T-helper 1 cell treated with Interleukin-12 subunit alpha and Interleukin-12 subunit beta and Interleukin-4 antibody, amounts not matched to agents 30 ng/mL and 1 ng/mL, for 36 hours (primary cell): ENCODE measurements at regions not wholly inside any gene's neighbourhood (a gene's known extent, or its start where the extent isn't known, plus 50 kb on each side); places are given as distances from the start of the nearest gene placed in this dataset.

Experiments used
- intact Hi-C: fragments of 100-400 bp; cut with micrococcal nuclease; formaldehyde crosslinking; loops from one replicate; pipeline ENCODE4 v1.15.1; 2024

GRCh38 chr1:57678138-57678537 is 254.3 kb upstream of the DAB1 start:
- intact Hi-C loops: no loop called here

DNA sequence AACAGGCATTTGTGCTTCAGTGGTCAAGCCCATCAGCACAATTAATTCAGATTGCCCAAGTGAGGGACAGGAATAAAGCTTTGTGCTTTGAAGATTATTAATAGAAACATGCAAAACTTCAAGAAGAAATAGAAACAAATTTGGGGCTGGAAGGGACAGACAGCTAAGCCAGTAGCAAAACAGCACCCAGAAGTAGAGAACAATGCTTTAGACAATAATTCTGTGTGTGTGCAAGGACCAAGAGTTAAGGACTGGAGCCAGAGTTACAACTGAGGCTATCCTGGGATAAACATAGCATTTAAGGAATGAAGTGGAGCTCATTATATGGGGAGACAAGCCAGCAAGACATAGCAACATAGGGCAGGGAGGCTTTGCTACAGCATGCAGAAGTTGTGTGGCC is 251.9 kb upstream of the DAB1 start:
- intact Hi-C loops: no loop called here

DNA sequence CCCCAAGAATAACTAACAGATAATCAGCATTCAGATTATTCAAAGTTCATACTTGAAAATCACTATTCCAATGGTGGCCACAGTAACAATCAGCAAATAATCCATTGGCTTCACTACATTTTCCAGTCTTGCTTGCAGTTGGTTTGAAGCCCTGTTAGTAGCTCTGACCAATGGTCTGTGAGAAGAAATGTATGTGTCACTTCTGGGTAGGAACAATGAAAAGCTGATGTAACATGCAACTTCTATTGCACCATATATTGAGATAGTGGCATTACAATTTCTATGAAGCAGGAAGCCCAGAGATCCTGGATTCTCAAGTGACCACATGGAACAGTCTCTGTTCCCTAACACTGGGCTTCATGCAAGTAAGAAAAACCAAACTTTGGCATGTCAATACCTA is 250.9 kb upstream of the DAB1 start:
- intact Hi-C loops: no loop called here

GRCh38 chr1:57672346-57673140 is 248.7 kb upstream of the DAB1 start:
- intact Hi-C loops: no loop called here

- intact Hi-C loops: no loop called here
Observed at GRCh38 chr1:57671750-57672149, 247.9 kb upstream of the DAB1 start.

DNA sequence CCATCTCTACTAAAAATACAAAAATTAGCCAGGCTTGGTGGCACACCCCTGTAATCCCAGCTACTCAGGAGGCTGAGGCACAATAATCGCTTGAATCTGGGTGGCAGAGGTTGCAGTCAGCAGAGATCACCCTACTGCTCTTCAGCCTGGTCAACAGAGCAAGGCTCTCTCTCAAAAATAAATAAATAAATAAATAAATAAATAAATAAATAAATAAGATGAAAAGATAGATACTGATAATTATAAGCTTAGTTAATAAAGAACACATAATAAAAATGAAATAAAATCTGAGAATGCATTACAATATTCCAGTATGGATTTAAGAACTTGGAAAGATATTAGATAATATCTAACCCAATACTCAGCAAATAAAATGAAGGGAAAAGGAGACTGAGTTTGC is 235.9 kb upstream of the DAB1 start:
- intact Hi-C loops: no loop called here

DNA sequence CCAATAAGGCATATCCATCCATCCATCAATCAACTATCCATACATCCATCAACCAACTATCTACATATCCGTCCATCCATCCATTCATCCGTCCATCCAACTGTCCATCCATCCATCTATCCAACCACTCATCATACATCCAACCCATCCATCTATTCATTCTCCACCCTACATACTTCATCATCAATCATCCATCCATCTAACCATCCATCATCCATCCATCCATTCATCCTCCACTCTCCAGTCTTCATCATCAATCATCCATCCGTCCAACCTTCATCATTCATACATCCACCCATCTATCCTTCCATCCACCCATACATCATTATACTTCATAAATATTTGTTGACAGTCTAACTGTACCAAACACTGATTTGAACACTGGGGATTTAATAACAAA is 231.3 kb upstream of the DAB1 start:
- intact Hi-C loops: no loop called here

GRCh38 chr1:57644667-57645066 is 220.8 kb upstream of the DAB1 start:
- intact Hi-C loops: loop anchor here (5.0 kb wide), 1 partner anchor 118 kb away; no protein-coding TSS in a partner anchor

DNA sequence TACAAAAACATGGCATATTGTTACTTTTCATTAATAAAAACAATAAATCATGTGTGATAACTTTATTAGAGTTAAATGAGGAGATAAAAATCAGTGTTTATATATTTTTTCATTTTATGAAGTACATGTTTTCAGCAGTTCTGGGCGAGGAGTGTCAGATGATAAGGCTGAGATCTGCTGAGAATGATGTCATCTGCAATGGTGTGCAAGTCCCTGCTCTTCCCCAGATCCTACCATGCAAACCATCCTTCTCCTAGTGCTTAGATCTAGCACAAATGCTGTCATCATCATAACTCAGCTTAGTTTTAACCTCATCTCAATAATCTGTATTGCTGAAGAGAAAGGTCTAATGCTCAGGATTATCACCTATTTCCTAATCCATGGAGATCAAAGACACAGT is 214.4 kb upstream of the DAB1 start:
- intact Hi-C loops: no loop called here

- intact Hi-C loops: no loop called here
Observed at GRCh38 chr1:57637155-57637554, 213.3 kb upstream of the DAB1 start.

DNA sequence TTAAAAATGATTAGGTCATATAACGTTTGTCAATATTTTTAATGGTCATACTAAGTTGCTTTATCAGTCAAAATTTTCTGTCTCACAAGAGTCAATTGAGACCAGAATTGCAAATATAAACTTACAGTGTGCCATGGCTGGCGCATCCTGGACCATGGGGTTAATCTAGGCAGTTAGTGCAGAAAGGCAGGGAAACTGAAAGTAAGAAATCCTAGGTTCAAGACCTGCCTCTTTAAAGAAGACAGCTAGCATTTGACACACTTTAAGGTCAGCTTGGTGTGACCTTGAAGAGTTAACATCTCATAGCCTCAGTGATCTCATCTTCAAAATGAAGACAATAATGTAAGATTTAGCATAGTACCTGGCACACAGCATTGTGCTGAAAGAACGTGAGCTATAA is 210.0 kb upstream of the DAB1 start:
- intact Hi-C loops: no loop called here

GRCh38 chr1:57633056-57633455 is 209.2 kb upstream of the DAB1 start:
- intact Hi-C loops: no loop called here

DNA sequence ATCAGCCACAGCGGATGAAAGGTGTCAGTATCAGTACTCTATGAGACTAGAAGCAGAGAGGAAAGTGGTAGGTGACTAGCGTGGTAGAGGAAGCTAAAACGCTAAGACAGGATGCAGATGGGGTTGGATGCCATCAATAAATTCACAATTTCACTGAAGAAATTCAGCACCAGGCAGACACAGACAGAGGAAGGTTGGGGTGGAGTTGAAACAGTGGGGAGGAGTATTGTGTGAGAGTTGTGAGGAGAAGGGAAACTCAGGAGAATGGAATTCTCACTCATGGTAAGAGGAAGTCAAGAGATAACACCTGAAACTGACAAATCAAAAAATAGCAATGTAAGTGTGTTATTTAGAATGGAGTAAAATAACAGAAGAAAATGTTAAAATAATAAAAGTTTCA is 208.5 kb upstream of the DAB1 start:
- intact Hi-C loops: no loop called here

- intact Hi-C loops: no loop called here
Observed at GRCh38 chr1:57627612-57628011, 203.8 kb upstream of the DAB1 start.

GRCh38 chr1:57623791-57624538 is 200.1 kb upstream of the DAB1 start:
- intact Hi-C loops: no loop called here

DNA sequence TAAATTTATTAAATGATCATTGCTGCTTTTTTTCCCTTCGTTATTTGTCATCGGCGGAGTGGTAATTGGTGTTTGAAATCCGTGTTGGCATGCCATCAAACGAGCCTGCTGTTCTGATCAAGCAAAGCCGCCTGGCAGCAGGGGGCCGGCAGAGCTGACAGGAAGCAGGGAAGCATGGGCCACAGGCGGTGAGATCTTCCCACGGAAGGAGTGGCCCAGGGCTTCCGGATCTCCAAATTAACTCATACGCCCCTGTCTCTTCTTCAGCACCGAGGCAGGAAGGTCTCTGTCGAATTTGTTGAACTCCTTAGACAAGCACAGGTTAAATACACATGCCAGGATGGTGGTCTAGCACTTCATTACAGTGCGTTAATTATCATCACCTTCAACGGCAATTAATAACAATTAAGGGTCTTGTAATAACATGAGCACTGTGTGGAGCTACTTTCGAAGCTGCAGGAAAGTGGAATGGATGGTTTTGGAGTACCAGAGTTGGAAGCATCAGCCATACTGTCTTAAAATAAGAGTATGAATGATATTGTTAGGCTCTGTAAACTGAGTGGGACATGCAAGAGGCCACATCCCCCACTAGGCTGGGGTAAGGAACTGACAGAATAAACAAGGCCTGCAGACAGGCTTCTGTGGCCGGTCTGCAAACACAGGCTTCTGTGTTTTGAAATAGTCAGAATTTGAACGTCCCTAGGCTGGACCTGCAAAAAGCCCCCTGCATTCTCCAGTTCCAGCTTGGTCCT is 199.4 kb upstream of the DAB1 start:
- intact Hi-C loops: no loop called here

DNA sequence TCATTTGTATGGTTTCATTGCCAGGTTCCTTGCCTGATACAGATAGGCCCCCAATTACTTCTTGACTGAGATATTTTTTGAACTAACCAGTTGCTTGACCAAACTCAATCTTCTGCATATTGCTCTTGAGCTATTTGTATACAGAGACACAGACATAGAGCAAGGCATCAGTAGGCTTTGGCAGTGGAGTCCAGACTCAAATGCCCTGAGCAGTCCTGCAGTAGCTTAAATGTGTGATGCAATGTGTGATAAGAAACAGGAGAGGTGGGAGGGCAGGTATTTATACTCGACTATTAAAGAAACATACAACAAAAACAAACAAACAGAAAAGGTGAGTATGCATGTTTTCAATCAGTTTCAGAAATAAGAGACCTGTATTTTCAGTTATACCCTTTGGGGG is 197.9 kb upstream of the DAB1 start:
- intact Hi-C loops: no loop called here

- intact Hi-C loops: no loop called here
Observed at GRCh38 chr1:57620605-57621004, 196.7 kb upstream of the DAB1 start.

DNA sequence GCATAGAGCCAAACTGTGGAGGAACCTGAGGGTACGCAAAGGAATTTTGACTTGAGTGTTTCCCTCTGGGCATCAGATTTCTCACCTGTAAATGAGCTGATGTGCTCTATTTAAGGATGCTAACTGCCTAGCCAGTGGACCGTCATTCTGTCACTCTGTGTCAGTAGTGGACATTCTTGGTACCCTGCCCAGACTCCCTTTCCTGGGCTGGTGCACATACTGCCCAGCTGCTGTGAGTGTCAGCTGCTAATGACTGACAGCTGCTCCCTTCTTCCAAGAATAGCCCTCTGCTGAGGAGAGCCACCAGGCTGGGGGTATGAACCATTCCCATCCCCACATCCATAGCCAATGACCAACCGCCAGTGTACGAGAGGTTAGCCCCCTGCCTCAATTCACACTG is 193.1 kb upstream of the DAB1 start:
- intact Hi-C loops: no loop called here

DNA sequence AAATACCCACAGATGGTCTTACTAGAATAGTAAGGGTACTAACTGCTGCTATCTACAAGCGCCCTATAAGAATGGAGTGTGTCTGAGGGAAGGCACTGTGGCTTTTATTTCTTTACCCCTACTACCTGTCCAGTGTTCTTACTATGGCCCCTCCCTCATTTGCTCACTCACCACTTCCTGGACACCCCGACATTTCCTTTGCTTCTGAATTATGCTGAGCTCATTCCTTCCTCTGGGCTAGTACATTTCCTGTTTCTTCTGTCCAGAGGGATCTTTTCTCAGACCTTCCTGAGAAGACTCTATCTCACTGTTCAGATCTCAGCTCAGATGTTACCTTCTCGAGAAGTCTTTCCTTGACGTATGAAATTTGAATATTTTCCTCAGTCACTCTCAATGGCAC is 192.1 kb upstream of the DAB1 start:
- intact Hi-C loops: no loop called here

- intact Hi-C loops: no loop called here
Observed at GRCh38 chr1:57612833-57613232, 189.0 kb upstream of the DAB1 start.

DNA sequence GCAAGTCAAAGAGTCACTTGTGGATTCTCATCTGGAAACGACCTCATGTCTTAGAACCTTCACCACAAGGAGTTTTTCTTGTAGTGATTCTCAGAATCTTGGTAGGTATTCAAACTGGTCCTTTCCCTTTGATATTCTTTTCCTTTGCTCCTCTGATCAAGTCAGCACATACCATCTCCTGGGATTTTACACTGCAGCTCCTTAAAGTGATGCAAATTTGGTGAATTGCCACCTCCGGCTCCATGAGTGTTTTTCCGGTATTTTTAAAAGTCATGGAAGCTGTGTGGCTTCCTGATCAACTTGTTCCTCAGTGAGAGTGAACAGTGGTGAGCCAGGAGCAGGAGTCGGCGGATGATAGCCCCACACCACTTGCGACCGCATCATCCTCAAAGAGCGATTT is 182.1 kb upstream of the DAB1 start:
- intact Hi-C loops: no loop called here
